Natural killer cell (primary cell): ENCODE measurements at regions not wholly inside any gene's neighbourhood (a gene's known extent, or its start where the extent isn't known, plus 50 kb on each side); places are given as distances from the start of the nearest gene placed in this dataset.

Source experiments
- ATAC-seq, 3 donors: fragments of 150-1000 bp in 2 of 3; fragments of 200-7000 bp in 1 of 3; cut with Tn5 transposase; 1 replicate in 1 of 3; 2 replicates in 2 of 3; pipeline ENCODE4 v1.10.0; 2021; ENCODE audit warnings: mild to moderate bottlenecking in 2 of 3, moderate library complexity in 2 of 3
- DNase-seq, 2 donors: peaks; one replicate each; pipeline versions ENCODE4 v3.0.0 to v3.0.0-alpha.2; 2013 to 2021; ENCODE audit warnings: mixed read lengths in 1 of 2
- H3K27ac ChIP-seq: one replicate; pipeline ENCODE4 v1.5.1; 2013; ENCODE audit warnings: mild to moderate bottlenecking, low read length
- H3K27me3 ChIP-seq: one replicate; pipeline ENCODE4 v1.6.1; 2013; ENCODE audit warnings: low read length; ENCODE audit not compliant: control insufficient read depth, insufficient read depth
- H3K36me3 ChIP-seq: one replicate; pipeline ENCODE4 v1.6.1; 2013; ENCODE audit warnings: low read length; ENCODE audit not compliant: control insufficient read depth, insufficient read depth
- H3K4me1 ChIP-seq: one replicate; pipeline ENCODE4 v1.6.1; 2013; ENCODE audit warnings: low read length; ENCODE audit not compliant: control insufficient read depth, insufficient read depth
- H3K4me3 ChIP-seq: one replicate; pipeline ENCODE4 v1.5.1; 2013; ENCODE audit warnings: low read length
- H3K9me3 ChIP-seq: one replicate; pipeline ENCODE4 v1.6.1; 2013; ENCODE audit warnings: low read length; ENCODE audit not compliant: control insufficient read depth, insufficient read depth
- H3K27ac Mint-ChIP-seq, 2 donors: one replicate each; pipeline ENCODE4 v1.8.0; 2022; ENCODE audit warnings: mild to moderate bottlenecking in 2 of 2, mixed read lengths in 2 of 2, moderate library complexity in 1 of 2
- H3K27me3 Mint-ChIP-seq, 2 donors: one replicate each; pipeline ENCODE4 v1.8.0; 2022; ENCODE audit warnings: low read depth in 2 of 2, mixed read lengths in 2 of 2
- H3K36me3 Mint-ChIP-seq: one replicate; pipeline ENCODE4 v1.8.0; 2022; ENCODE audit warnings: mixed read lengths
- H3K4me1 Mint-ChIP-seq, 2 donors: one replicate each; pipeline ENCODE4 v1.8.0; 2022; ENCODE audit warnings: mixed read lengths in 2 of 2
- H3K4me3 Mint-ChIP-seq: one replicate; pipeline ENCODE4 v1.8.0; 2022; ENCODE audit warnings: mild to moderate bottlenecking, moderate library complexity, mixed read lengths
- H3K9me3 Mint-ChIP-seq, 2 donors: one replicate each; pipeline ENCODE4 v1.8.0; 2022; ENCODE audit warnings: mixed read lengths in 2 of 2
- WGBS: methylation state at CpG from one replicate; pipeline ENCODE4 v1.1.7; 2013; ENCODE audit warnings: missing lambda C conversion rate; ENCODE audit not compliant: insufficient coverage; 5-methylcytosine and 5-hydroxymethylcytosine counted together
- intact Hi-C: fragments of 100-400 bp; cut with micrococcal nuclease; formaldehyde crosslinking; loops from one replicate; pipeline ENCODE4 v1.14.2; 2022
- TF ChIP-seq, protein P1 (sequence below): fragments of 200-600 bp; IDR thresholded peaks from one replicate; pipeline ENCODE4 v1.8.0; 2022; ENCODE audit warnings: antibody characterized with exemption

DNA sequence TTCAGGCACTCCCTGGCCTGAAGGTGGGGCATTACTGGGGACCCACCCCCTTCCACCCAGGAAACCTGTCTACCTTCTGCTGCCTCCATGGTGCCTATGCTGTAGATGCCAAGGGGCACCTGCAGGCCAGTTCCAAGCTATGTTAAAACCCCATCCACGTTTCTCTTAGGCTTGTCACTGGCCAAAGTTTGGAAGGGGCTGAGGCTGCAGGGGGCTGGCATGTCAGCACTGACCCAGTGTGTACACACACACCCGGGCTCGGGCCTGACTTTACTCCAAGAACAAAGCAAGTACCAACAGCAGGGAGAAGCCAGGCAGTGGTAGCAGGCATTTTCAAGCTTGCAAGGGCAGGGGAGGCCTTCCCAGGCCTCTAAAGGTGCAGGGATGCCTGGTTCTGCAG is 53.8 kb upstream of the PCDH15 start:
- Mint-ChIP-seq H3K4me3 (no peak overlapping the region), H3K36me3 (no peaks in the 10 kb centered on the region), H3K9me3 (peaks cover 10% of the 10 kb centered on the region in 2 donors), H3K27me3 (no peaks in the 10 kb centered on the region), H3K27ac (no peak overlapping the region), H3K4me1 (no peaks in the 10 kb centered on the region)
- Histone ChIP-seq H3K9me3 (peaks cover 7% of the 10 kb centered on the region), H3K27ac (no peak overlapping the region), H3K4me1 (no peaks in the 10 kb centered on the region), H3K27me3 (no peaks in the 10 kb centered on the region), H3K4me3 (no peak overlapping the region), H3K36me3 (no peaks in the 10 kb centered on the region)
- TF ChIP-seq, protein P1, sequence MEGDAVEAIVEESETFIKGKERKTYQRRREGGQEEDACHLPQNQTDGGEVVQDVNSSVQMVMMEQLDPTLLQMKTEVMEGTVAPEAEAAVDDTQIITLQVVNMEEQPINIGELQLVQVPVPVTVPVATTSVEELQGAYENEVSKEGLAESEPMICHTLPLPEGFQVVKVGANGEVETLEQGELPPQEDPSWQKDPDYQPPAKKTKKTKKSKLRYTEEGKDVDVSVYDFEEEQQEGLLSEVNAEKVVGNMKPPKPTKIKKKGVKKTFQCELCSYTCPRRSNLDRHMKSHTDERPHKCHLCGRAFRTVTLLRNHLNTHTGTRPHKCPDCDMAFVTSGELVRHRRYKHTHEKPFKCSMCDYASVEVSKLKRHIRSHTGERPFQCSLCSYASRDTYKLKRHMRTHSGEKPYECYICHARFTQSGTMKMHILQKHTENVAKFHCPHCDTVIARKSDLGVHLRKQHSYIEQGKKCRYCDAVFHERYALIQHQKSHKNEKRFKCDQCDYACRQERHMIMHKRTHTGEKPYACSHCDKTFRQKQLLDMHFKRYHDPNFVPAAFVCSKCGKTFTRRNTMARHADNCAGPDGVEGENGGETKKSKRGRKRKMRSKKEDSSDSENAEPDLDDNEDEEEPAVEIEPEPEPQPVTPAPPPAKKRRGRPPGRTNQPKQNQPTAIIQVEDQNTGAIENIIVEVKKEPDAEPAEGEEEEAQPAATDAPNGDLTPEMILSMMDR: no peak
- no peak for ATAC-seq
- DNase-seq: no peak
- intact Hi-C loops: no loop called here
- WGBS: 84% methylated on average over 3 of the region's 3 CpGs

DNA sequence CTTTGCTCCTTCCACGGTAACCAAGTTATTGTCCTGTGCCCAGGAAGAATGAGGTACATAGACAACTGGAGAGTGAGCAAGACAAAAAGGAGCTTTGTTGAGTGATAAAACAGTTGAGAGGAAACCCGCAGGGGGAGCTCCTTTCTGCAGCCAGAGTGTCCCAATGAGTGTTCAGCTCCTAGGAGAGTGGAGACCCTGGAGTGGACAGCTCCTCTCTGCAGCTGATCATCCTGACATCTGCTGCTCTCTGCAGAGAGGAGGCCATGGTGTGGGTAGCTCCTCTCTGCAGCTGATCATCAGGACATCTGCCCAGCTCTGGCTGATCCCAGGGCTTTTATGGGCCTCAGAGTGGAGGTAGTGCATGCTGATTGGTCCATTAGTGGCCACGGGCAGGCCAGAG is 53.4 kb upstream of the PCDH15 start:
- ATAC-seq (no peak), DNase-seq (no peak)
- Histone ChIP-seq H3K36me3 (no peaks in the 10 kb centered on the region), H3K4me3 (no peak overlapping the region), H3K27me3 (no peaks in the 10 kb centered on the region), H3K4me1 (no peaks in the 10 kb centered on the region), H3K9me3 (peaks cover 7% of the 10 kb centered on the region), H3K27ac (no peak overlapping the region)
- Mint-ChIP-seq H3K4me1 (no peaks in the 10 kb centered on the region), H3K36me3 (no peaks in the 10 kb centered on the region), H3K27me3 (no peaks in the 10 kb centered on the region), H3K4me3 (no peak overlapping the region), H3K9me3 (peaks cover 9 to 10% of the 10 kb centered on the region in 2 donors), H3K27ac (no peak overlapping the region)
- intact Hi-C loops: no loop called here
- WGBS: 84% methylated on average over 3 of the region's 3 CpGs
- TF ChIP-seq, protein P1: no peak

DNA sequence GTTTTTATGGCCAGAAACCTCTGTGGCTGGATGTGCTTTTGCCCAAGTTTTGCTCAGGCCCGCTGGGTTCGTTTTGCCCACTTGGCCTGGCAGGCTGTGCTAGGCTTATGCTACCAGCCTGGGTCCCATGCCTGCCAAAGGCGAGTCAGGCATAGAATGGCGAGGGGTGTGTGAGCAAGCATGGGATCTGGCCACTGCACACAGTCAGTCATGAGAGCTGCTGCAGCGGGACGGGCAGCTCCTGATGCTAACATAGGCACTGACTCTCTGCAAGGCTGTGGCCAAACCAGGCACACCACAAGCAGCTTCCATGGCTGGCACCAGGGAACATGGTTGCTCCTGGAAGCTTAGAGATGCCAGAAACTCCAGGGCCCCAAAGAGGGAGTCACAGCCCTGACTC is 52.9 kb upstream of the PCDH15 start:
- TF ChIP-seq, protein P1: no peak
- DNase-seq (no peak), ATAC-seq (no peak)
- Histone ChIP-seq H3K27me3 (no peaks in the 10 kb centered on the region), H3K36me3 (no peaks in the 10 kb centered on the region), H3K4me1 (no peaks in the 10 kb centered on the region), H3K4me3 (no peak overlapping the region), H3K27ac (no peak overlapping the region), H3K9me3 (peaks cover 7% of the 10 kb centered on the region)
- intact Hi-C loops: no loop called here
- Mint-ChIP-seq H3K27ac (no peak overlapping the region), H3K27me3 (no peaks in the 10 kb centered on the region), H3K4me1 (no peaks in the 10 kb centered on the region), H3K36me3 (no peaks in the 10 kb centered on the region), H3K4me3 (no peak overlapping the region), H3K9me3 (peaks cover 5 to 6% of the 10 kb centered on the region in 2 donors)
- WGBS: 78% methylated on average over 6 of the region's 6 CpGs
